Amygdala (tissue), 56 donors: ENCODE measurements at regions not wholly inside any gene's neighbourhood (a gene's known extent, or its start where the extent isn't known, plus 50 kb on each side); places are given as distances from the start of the nearest gene placed in this dataset.
A peak's percentile ranks its signal among the peaks of the same experiment; 100 is the strongest.

Experiments used
- DNase-seq, 56 donors: peaks; one replicate each; lab custom pipeline; 2025; lab: John Stamatoyannopoulos, UW

DNA sequence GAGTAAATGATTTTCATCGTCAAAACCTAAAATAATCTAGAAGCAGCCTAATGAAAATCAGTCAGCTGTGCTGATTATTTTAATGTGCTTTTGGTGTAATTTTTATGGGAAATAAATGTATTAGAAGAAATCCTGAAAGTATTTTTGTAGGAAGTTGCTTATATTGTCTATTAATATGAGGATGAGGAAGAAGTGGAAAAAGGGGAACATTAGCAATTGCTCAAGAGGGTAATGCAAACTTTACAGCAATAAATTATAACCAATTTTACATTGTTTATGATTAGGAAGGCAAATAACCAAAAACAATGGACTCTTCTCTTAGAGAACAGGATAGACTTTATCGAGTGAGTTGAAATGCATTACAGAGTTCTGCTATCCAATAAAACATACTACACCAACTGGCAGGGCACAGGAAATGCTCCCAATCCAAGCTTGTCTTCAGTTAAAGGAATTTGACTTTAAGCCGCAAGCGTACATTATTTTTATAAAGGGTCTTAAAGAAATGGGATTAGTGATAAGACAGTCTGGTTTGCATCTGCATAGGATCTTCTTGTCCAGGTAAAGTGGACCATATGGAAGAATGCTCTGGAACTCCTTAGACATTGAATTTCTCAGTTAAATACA lies 374.8 kb downstream of the PDGFC start:
- no peak for DNase-seq

DNA sequence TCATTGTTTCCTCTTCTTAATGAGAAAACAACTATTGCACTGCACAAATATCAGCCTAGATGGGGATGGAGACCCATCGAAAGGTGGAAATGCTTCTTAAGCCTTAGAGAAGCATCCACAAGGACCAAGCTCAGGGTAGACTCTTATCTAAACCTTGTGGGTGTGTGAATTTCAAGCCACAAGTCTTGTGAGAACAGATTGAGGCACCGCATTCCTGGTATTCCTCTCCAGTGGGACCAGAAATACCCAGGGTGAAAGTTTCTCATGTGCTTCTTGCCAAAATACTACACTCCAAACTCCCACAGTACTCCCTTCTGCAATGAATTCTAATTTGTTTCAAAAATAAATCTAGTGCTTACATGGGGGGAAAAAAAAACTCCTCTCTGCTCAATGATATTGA lies 375.6 kb downstream of the PDGFC start:
- DNase-seq = no peak

DNA sequence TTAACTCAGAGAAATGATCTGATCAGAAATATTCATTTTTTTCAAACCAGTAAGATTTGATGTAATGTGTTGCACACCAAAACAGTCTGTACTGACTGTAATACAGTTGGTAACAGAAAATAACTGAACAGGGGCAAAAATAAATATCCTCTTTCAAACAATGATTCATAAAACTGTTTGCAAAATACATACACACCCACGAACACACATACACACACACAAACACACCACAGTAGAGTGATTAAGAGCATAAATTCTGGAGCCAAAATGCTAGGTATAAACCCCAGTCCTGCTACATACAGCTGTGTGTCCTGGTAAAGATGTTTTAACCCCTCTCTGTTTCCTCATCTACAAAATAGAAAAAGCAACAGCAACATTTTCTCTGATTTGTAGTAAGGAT lies 376.6 kb downstream of the PDGFC start:
- DNase-seq = no peak

DNA sequence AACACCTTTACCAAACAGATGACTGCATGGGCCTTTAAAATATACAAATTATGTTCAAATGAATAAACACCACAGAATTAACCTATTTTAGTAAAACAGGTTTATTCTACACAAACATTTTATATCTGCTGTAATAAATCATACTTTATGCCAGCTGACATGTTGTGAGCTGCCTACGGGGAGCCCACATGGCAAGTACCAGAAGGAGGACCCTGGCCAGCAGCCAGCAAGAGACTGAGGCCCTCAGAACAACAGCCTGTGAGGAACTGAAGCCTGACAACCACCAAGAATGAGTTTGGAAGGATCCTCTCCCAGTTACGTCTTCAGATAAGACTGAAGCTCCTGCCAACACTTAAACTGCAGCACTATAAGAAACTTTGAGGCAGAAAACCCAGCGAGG lies 377.0 kb downstream of the PDGFC start:
- DNase-seq = peak in 36 of 56 donors; percentile 0 to 67 (median 23)

DNA sequence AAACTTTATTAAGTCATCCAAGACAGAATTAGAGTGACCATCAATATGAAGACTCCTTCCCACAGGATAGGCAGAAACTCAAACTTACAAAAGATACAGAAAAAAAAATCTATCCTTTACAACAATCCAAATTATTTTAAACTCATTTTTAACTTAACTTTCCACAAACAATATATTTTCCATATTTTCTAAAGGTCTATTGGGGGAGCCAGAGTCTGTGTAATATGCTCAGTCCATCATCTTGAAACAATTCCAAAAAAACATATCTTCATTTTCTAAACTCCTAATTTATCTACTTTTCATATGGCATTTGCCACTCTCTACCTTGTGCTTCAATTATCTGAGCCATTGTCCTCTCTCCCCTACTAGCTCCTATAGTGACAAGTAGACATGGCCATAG lies 378.1 kb downstream of the PDGFC start:
- DNase-seq = no peak

DNA sequence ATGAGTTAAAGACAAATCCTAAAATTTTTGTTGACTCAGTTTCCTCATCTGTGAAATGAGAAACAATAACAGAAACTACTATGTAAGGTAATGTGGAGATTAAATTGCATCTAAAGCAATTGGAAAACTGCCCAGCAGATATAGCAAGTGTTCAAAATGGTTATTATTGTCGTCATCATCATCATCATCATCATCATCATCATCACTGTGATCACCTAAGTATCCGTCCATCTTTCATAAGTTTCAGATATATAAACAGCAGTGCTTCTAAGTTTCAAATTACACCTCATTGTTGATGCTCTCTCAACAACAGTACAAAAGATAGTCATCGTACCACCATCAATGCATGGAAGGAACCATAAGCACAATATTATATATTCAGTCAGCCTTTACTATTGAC lies 379.9 kb downstream of the PDGFC start:
- no peak for DNase-seq

DNA sequence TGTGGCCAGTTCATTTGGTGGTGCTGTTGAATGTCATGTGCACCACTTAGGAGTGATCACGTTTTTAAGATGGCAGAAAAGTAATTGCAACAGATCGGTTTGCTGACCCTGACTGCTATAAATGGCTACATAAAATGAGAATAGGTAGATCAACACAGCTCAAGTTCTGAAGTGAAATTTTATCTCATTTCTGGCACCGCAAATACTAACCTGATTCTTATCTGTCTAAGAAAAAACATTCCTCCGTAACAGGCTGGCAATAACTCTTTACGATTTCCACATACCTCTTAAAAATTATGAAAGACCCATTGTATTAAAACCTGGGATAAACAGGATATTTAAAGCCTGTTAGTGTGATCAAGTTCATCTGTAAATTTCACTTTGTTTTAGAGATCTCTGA lies 387.5 kb downstream of the PDGFC start:
- no peak for DNase-seq

DNA sequence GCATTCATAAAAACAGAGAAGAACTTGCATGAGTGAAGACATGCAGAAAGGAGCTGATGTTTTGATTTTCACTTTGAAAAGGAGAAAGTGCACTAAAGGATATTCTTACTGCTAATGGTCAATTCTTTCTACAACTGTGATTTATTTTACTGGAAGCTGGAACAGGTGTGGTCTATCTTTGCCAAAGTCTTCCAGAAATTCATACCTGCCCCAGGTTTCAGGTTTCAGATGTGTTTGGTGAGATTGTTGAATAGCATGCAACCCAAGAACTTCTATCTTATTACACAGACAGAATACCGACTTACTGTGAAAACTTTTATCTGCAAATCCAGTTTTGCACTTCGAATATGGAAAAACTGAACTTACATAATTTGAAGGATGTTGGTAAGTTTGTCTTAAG lies 388.3 kb downstream of the PDGFC start:
- no peak for DNase-seq

DNA sequence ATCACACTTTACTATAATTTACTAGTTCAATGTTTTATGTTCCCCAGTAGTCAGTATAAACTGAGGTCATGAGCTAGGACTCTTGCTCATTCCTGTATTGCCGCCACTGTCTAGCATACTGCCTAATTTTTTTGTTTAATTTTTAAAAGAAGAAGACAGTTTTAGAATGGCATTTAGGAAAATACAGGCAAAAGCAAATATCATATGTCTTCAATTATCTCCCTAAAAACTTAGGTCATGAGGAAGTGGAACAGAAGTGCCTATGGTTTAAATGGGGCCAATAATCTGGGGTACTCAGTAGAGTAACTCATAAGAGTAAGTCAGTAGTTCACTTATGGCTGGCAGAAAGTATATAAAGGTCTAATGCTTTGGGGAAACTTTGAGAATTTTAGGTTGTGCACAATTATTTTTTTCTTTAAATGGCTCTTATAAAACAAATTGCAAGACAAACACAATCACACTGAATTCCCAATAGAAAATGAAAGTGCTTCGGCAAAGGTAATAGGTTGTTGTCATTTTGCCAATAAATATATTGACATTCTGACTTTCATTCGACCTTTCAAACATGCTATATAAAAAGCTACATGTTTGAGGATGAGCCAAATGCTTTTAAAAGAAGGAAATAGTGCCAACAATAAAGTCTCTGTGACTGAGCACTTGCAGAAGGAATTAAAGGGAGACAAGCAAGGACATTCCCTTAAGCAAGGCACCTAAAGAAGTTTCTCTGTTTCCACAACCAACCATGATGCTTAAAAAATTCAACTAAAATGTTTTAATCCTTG lies 390.1 kb downstream of the PDGFC start:
- no peak for DNase-seq

DNA sequence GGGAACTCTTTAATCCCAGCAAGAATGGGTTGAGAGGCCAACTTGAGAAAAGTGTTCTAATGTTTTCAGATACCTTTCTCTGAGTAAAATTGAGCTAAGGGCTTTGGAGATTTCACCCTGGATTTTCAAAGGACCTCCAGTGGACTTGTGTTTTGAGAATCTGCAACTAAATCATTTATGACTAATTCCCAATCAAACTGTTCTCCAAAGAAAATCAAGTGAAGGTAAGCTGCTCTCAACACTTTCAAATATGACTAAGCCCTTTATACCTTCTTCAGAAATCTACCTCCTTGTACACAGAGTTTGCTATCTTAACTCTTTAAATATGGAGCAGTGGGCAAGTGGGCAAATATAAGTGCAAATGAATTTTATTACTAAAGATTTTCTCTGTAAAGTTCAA lies 392.9 kb downstream of the PDGFC start:
- no peak for DNase-seq

DNA sequence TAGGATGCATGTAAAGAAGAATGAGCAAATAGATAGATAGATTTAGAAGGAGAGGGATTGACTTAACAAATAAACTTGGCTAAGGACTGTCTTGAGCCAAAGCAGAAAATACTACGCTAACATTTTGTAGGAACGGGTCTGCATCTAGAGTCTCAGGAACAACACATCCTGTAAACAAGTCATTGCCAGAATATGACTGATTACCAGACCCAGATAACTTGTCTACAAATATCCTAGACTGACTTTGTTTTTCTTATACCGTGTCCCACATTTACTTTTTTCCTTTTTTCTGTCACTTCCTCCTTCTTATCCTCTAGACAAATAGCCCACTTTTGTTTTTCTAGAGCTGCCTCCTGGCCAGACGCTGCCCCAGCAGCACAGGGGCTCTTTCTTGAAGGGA lies 393.6 kb downstream of the PDGFC start:
- no peak for DNase-seq

DNA sequence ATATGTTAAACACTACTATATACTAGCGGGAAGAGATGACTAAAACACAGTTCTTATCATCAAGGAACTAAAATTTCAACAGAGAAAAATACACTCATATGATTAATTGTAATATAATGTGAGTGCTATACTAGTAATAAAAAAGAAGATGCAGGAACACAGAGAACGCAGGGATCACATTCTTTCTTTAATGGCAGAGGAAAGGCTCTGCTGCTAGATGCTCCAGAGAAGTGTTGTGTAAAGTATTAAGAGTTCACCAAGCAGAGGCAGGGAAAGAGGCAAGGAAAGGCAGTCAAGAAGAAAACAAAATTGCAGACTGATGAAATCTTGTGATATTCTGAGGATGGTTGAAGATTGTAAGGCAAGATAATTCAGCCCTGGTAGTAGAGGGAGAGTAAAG lies 394.7 kb downstream of the PDGFC start:
- DNase-seq = no peak

DNA sequence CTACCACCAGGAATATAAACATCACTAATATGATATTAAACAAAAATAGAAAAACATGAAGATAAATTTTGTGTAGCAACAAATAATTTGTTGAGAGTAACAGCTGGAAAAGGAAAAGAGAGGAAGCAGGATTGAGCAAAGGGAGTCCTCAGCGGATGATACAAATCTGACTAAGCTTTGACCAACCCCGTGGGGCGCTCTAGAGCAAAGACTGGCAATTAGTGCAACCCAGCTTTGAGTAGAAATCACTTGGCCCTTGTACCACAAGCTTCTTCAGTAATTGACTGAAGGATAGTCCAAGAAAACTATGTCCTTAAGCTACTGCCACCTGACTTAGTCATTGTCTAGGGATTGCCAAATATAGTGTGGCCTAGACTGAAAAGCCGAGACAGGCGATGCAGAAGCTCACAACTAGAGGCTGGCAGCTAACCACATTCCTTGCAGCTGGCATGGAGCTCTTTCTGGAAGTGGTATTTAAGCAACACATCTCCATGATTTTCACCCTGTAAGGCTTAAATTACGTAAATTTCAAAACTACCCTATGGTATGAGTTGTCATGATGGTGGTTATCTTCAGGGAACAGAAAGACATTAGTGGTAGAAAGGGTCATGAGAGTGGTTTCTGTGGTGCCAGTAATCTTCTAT lies 396.0 kb downstream of the PDGFC start:
- DNase-seq = no peak

DNA sequence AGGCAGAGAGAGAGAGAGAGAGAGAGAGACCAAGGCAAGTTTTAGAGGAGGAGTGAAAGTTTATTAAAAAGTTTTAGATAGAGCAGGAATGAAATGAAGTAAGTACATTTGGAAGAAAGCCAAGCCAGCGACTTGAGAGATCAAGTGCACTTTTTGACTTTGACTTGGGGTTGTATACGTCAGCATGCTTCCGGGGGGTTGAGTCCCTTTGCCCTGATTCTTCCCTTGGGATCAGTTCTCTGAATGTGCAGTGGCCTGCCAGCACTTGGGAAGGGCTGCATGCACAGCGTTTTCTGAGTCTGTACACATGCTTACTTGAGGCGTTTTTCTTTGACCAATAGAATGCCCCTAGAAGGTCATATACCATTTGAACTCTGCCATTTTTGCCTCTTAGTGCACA lies 400.5 kb downstream of the PDGFC start:
- DNase-seq = no peak

DNA sequence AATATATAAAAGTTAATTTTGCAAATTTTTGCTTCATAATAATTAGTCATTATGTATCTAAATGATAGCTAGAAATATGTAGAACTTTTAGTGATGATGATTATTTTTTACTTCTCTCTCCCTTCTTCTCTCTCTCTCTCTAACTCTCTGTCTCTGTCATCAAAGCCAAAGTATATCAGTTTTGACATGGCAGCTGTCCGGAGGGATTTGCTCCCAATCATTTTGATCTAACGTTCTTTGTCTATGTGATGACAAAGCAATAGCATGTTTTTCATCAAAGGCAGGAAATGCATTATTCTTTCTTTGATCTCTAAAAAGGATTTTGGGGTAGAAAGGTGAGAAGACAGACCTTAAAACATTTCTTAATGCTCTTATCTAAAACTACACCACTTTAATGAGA lies 402.1 kb downstream of the PDGFC start:
- DNase-seq = no peak

DNA sequence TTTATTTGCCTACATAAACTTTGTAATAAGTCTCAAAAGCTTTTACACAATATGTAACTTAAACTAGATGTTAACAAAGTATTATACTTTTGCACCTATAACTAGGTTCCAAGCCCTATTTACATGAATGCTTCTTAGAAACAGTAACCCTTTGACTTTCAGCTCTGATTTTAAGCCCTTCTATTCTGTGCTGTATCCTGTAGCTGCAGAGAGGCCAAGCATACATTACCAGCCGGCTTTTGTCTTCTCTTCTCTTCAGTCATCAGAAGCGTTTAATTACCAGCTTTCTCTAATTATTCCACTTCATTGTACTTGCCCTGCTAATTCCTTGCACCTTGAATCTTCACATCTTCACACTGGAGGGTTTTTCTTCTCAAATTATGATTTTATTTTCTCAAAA lies 403.1 kb downstream of the PDGFC start:
- no peak for DNase-seq

DNA sequence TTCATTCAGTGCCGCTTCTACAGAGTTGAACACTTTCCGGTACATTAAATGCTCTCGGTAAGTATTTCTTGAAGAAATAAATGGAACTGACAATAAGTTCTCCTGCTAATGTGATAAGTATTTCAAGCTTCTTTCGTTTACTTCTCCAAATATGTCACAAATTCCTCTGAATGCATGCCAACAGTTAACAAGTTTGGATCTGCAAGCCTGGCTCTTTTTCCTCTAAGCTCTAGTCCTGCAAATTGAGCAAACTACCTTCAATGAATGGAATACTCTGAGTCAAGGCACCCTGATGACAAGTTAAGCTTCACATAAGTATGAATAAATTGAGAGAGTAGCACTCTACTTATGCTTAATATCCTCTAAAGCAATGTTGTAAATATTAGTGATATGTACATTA lies 403.6 kb downstream of the PDGFC start:
- no peak for DNase-seq

DNA sequence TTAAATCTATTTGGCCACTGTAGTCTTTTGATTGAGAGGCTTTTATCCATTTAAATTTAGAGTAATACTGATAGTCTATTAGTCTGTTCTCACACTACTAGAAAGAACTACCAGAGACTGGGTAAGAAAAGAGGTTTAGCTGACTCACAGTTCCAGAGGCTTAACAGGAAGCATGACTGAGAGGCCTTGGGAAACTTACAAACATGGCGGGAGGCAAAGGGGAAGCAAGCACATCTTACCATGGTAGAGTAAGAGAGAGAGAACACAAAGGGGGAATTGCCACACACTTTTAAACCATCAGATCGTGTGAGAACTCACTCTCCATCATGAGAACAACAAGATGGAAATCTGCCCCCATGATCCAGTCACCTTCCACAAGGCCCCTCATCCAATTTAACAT lies 410.9 kb downstream of the PDGFC start:
- DNase-seq = no peak

DNA sequence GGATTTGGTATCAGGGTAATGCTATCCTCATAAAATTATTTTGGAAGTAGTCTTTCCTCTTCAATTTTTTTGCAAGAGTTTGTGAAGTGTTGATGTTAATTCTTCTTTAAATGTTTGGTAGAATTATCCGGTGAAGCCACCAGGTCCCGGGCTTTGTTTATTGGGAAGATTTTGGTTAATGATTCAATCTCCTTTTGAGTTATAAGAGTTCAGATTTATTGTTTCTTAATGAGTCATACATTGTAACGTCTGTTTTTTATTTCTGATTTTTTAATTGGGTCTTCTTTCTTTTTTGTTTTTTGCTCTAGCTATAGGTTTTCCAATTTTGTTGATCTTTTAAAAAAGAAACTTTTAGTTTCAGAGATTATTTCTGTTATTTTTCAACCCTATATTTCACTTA lies 412.3 kb downstream of the PDGFC start:
- no peak for DNase-seq

DNA sequence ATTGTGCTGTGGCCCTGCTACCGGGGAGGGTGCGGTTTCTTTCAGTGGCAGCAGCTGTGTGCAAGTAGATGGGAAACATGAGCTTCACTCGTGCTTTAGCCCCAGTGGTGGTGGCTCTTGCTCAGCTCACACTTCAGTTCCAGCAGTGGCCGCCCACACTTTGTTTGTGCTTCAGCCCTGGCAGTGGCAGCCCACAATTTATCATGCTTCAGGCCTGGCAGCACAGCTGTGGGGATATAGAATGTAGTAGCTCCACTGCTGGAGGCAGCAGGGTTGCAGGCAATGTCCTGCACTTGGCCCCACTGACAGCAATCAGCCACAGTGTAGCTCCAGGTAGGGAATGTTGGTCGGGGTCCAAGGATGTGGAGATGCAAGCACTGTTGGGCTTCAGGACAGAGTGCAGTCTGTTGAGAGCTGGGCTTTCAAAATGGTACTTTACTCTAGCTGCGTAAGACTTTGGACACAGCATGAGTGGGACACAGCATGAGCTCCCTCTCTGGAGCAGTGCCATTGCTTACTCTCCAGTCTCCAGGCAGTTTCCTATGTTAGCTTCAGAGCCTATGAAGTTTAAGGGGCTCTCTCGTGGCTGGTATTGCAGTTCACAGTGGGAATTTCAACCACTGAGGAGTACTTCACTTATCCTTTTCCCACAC lies 413.1 kb downstream of the PDGFC start:
- no peak for DNase-seq

DNA sequence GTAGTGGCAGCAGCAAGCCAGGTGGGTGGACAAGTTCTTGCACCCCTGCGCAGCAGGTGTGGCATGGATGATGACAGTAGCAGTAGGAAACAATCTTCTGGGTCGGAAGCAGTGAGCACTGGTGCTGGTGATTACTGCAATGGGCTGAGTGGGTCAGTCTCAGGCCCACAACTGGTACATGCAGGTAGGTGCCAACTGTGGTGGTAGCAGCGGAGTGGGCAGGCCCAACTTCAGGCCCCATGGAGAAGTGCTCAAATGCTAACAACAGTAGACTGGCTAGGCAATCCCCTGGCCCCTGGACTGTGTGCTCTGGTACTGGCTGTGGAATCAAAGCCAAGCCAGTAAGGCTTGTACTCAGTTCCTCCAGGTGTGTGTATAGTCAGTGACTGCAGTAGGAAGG lies 413.7 kb downstream of the PDGFC start:
- DNase-seq = no peak

DNA sequence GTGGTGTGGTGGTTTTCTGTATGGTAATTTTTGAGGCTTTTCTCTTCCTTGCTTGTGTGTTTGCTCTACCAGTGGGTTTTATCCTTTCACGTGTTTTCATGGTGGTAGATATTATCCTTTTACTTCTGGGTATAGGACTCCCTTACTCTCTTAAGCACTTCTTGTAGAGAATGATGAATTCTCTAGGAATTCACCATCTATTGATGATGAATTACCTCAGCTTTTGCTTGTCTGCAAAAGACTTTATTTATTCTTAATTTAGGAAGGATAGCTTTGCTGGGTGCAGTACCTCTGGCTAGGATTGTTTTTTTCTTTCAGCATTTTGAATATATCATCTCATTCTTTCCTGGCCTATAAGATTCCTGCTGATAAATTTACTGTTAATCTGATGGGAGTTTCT lies 415.3 kb downstream of the PDGFC start:
- DNase-seq = no peak
